HG03025 (cell line): ENCODE measurements at regions not wholly inside any gene's neighbourhood (a gene's known extent, or its start where the extent isn't known, plus 50 kb on each side); places are given as distances from the start of the nearest gene placed in this dataset.
"Not testable (repeated sequence)": the region's sequence is repeated elsewhere in the genome, so short reads cannot be mapped to it uniquely, and the experiment has no call there.

Experiments
- ATAC-seq: cut with Tn5 transposase; IDR thresholded peaks from one replicate; pipeline ENCODE4 v1.9.1; 2021; ENCODE audit warnings: mild to moderate bottlenecking, moderate library complexity; ENCODE audit not compliant: unreplicated experiment, low FRiP score

GRCh38 chr5:152606776-152607364 is 201.8 kb upstream of the NMUR2 start:
- no peak for ATAC-seq

- ATAC-seq: no peak
Measured at GRCh38 chr5:152607401-152608160, 202.5 kb upstream of the NMUR2 start.

- no peak for ATAC-seq
Measured at GRCh38 chr5:152608458-152608857, 203.4 kb upstream of the NMUR2 start.

GRCh38 chr5:152619756-152620155 is 214.7 kb upstream of the NMUR2 start:
- ATAC-seq: no peak

- ATAC-seq: no peak
Measured at GRCh38 chr5:152622628-152623027, 217.5 kb upstream of the NMUR2 start.

GRCh38 chr5:152623951-152624350 is 218.9 kb upstream of the NMUR2 start:
- no peak for ATAC-seq

GRCh38 chr5:152625696-152626095 is 220.6 kb upstream of the NMUR2 start:
- ATAC-seq: no peak

GRCh38 chr5:152631221-152631620 is 226.1 kb upstream of the NMUR2 start:
- ATAC-seq: no peak

GRCh38 chr5:152632360-152632759 is 227.3 kb upstream of the NMUR2 start:
- ATAC-seq: no peak

- no peak for ATAC-seq
Measured at GRCh38 chr5:152634586-152634985, 229.5 kb upstream of the NMUR2 start.

GRCh38 chr5:152638996-152639552 is 234.0 kb upstream of the NMUR2 start:
- ATAC-seq: no peak

GRCh38 chr5:152641970-152642805 is 237.1 kb upstream of the NMUR2 start:
- ATAC-seq: no peak

GRCh38 chr5:152642880-152643279 is 237.8 kb upstream of the NMUR2 start:
- ATAC-seq: no peak

GRCh38 chr5:152644029-152644728 is 239.1 kb upstream of the NMUR2 start:
- ATAC-seq: no peak

- no peak for ATAC-seq
Measured at GRCh38 chr5:152649609-152650008, 244.5 kb upstream of the NMUR2 start.

GRCh38 chr5:152650413-152650812 is 245.3 kb upstream of the NMUR2 start:
- ATAC-seq: no peak

GRCh38 chr5:152659470-152659869 is 254.4 kb upstream of the NMUR2 start:
- not testable (repeated sequence) for ATAC-seq

GRCh38 chr5:152673601-152674000 is 268.5 kb upstream of the NMUR2 start:
- no peak for ATAC-seq

GRCh38 chr5:152674403-152674802 is 269.3 kb upstream of the NMUR2 start:
- ATAC-seq: no peak

GRCh38 chr5:152676196-152676595 is 271.1 kb upstream of the NMUR2 start:
- ATAC-seq: no peak
